PC-3 (cell line): ENCODE measurements at regions not wholly inside any gene's neighbourhood (a gene's known extent, or its start where the extent isn't known, plus 50 kb on each side); places are given as distances from the start of the nearest gene placed in this dataset.

Experiments used
- ATAC-seq: fragments of 200-7000 bp; cut with Tn5 transposase; 2 replicates; pipeline ENCODE4 v1.9.1; 2020; ENCODE audit warnings: mild to moderate bottlenecking, moderate library complexity
- BruUV-seq: library from RNA; stranded (reverse); fragments of 400-500 nt; replicated peaks from 2 replicates; lab custom pipeline; 2021; lab: Mats Ljungman, UMichigan
- CTCF ChIA-PET: fragments of 300-600 bp; sonication (Branson Sonifier 250); formaldehyde crosslinking; loops from one replicate; lab custom pipeline; 2022; ENCODE audit warnings: antibody characterized with exemption; lab: Charles Lee
- POLR2A ChIA-PET: fragments of 300-600 bp; sonication (Branson Sonifier 250); formaldehyde crosslinking; loops from one replicate; lab custom pipeline; 2022; ENCODE audit warnings: antibody characterized with exemption; ENCODE audit not compliant: unreplicated experiment; lab: Charles Lee
- DNase-seq: peaks from one replicate; pipeline ENCODE4 v3.0.0-alpha.2; 2015
- H2AFZ ChIP-seq: fragments of 300-600 bp; sonication (generic); 2 replicates; pipeline ENCODE4 v1.6.0; 2016; ENCODE audit warnings: antibody characterized with exemption, low read length
- H3F3A ChIP-seq: fragments of 300-600 bp; sonication (generic); one replicate; pipeline ENCODE4 v1.6.0; 2017; ENCODE audit warnings: antibody characterized with exemption, low read length, control low read depth, mild to moderate bottlenecking; ENCODE audit not compliant: unreplicated experiment
- H3K27ac ChIP-seq: fragments of 300-600 bp; sonication (generic); 2 replicates; pipeline ENCODE4 v1.5.1; 2016; ENCODE audit warnings: mild to moderate bottlenecking, low read length
- H3K27me3 ChIP-seq: fragments of 300-600 bp; sonication (generic); 2 replicates; pipeline ENCODE4 v1.6.1; 2016; ENCODE audit warnings: low read length, mixed read lengths
- H3K36me3 ChIP-seq: fragments of 300-600 bp; sonication (generic); 2 replicates; pipeline ENCODE4 v1.6.1; 2016; ENCODE audit warnings: low read depth, mixed run types, low read length, mixed read lengths
- H3K4me1 ChIP-seq: fragments of 300-600 bp; sonication (generic); 2 replicates; pipeline ENCODE4 v1.5.1; 2016; ENCODE audit warnings: low read length; ENCODE audit not compliant: insufficient read depth
- H3K4me2 ChIP-seq: fragments of 300-600 bp; sonication (generic); 2 replicates; pipeline ENCODE4 v1.6.0; 2016; ENCODE audit warnings: low read length
- H3K4me3 ChIP-seq: fragments of 300-600 bp; sonication (generic); 2 replicates; pipeline ENCODE4 v1.5.1; 2016; ENCODE audit warnings: mild to moderate bottlenecking, low read length, mixed read lengths
- H3K79me2 ChIP-seq: fragments of 300-600 bp; sonication (generic); 2 replicates; pipeline ENCODE4 v1.6.1; 2017; ENCODE audit warnings: low read length, mixed read lengths
- H3K9ac ChIP-seq: fragments of 300-600 bp; sonication (generic); 2 replicates; pipeline ENCODE4 v1.6.0; 2016; ENCODE audit warnings: mild to moderate bottlenecking, low read length
- H3K9me2 ChIP-seq: fragments of 300-600 bp; sonication (generic); replicated peaks from 2 replicates; pipeline ENCODE4 v1.6.1; 2016; ENCODE audit warnings: mixed run types, low read length, mixed read lengths
- H3K9me3 ChIP-seq: fragments of 300-600 bp; sonication (generic); 2 replicates; pipeline ENCODE4 v1.6.1; 2016; ENCODE audit warnings: low read length, mixed read lengths
- H4K20me1 ChIP-seq: fragments of 300-600 bp; sonication (generic); 2 replicates; pipeline ENCODE4 v1.6.1; 2016; ENCODE audit warnings: low read length, mixed read lengths
- CTCF ChIP-seq: fragments of 300-600 bp; sonication (generic); conservative IDR thresholded peaks from 2 replicates; pipeline ENCODE4 v1.5.1; 2017; ENCODE audit warnings: antibody characterized with exemption, low read depth, mild to moderate bottlenecking, low read length
- EZH2 ChIP-seq: fragments of 300-600 bp; sonication (generic); IDR thresholded peaks from one replicate; pipeline ENCODE4 v1.6.1; 2017; ENCODE audit warnings: antibody characterized with exemption, mild to moderate bottlenecking, low read length; ENCODE audit not compliant: unreplicated experiment
- EZH2phosphoT487 ChIP-seq: fragments of 300-600 bp; sonication (generic); IDR thresholded peaks from 2 replicates; pipeline ENCODE4 v1.6.1; 2018; ENCODE audit warnings: mild to moderate bottlenecking, antibody characterized with exemption, low read length, borderline replicate concordance
- intact Hi-C: fragments of 100-400 bp; cut with micrococcal nuclease; formaldehyde crosslinking; loops from 2 replicates; pipeline ENCODE4 v1.9.0; 2023

- H3K9me2 ChIP-seq, result no peaks in the 10 kb centered on the region
- no peaks in the 10 kb centered on the region for H3K36me3 ChIP-seq
- BruUV-seq, result no TSS peak
- DNase-seq, result no peak
- intact Hi-C loops, result no loop called here
- no peak for TF ChIP-seq EZH2phosphoT487
- TF ChIP-seq CTCF, result no peak
- TF ChIP-seq EZH2, result no peak
- ATAC-seq, result no peak
- H3K27ac ChIP-seq, result no peak overlapping the region
- ChIA-PET POLR2A (no interaction called here), CTCF (no interaction called here)
- H2AFZ ChIP-seq, result no peak overlapping the region
- H4K20me1 ChIP-seq, result no peaks in the 10 kb centered on the region
- no peak overlapping the region for H3K4me2 ChIP-seq
- H3K9me3 ChIP-seq, result no peaks in the 10 kb centered on the region
- no peak overlapping the region for H3K4me3 ChIP-seq
- H3K27me3 ChIP-seq, result peaks cover 9% of the 10 kb centered on the region; the same call in 1 of the 2 replicates
- no peaks in the 10 kb centered on the region for H3K79me2 ChIP-seq
- H3F3A ChIP-seq, result no peaks in the 10 kb centered on the region
- no peaks in the 10 kb centered on the region for H3K4me1 ChIP-seq
- H3K9ac ChIP-seq, result no peak overlapping the region
Measured at GRCh38 chrX:3219667-3220066, 126.8 kb downstream of the MXRA5 start.

- DNase-seq, result no peak
- H3K9me2 ChIP-seq, result no peaks in the 10 kb centered on the region
- no peaks in the 10 kb centered on the region for H4K20me1 ChIP-seq
- no peak for TF ChIP-seq EZH2phosphoT487
- TF ChIP-seq EZH2, result no peak
- TF ChIP-seq CTCF, result no peak
- H3K4me3 ChIP-seq, result no peak overlapping the region
- ChIA-PET POLR2A (no interaction called here), CTCF (no interaction called here)
- no peak overlapping the region for H3K4me2 ChIP-seq
- H3K9ac ChIP-seq, result no peak overlapping the region
- peaks cover 9% of the 10 kb centered on the region; the same call in 1 of the 2 replicates for H3K27me3 ChIP-seq
- intact Hi-C loops, result no loop called here
- ATAC-seq, result no peak
- no peaks in the 10 kb centered on the region for H3K36me3 ChIP-seq
- BruUV-seq, result no TSS peak
- no peaks in the 10 kb centered on the region for H3K9me3 ChIP-seq
- H3K27ac ChIP-seq, result no peak overlapping the region
- no peaks in the 10 kb centered on the region for H3K4me1 ChIP-seq
- no peaks in the 10 kb centered on the region for H3K79me2 ChIP-seq
- H2AFZ ChIP-seq, result no peak overlapping the region
- no peaks in the 10 kb centered on the region for H3F3A ChIP-seq
Measured at GRCh38 chrX:3219231-3219630, 127.2 kb downstream of the MXRA5 start.

GRCh38 chrX:3218442-3218841, 128.0 kb downstream of the MXRA5 start:
- DNase-seq (no peak), ATAC-seq (no peak)
- CTCF ChIA-PET, result no interaction called here
- Histone ChIP-seq H3K27me3 (peaks cover 9% of the 10 kb centered on the region; the same call in 1 of the 2 replicates), H3K79me2 (no peaks in the 10 kb centered on the region), H3K36me3 (no peaks in the 10 kb centered on the region), H3K9ac (no peak overlapping the region), H3K9me2 (no peaks in the 10 kb centered on the region), H3K9me3 (no peaks in the 10 kb centered on the region), H3K27ac (no peak overlapping the region), H3K4me1 (no peaks in the 10 kb centered on the region), H2AFZ (no peak overlapping the region), H3K4me3 (no peak overlapping the region), H3F3A (no peaks in the 10 kb centered on the region), H4K20me1 (no peaks in the 10 kb centered on the region), H3K4me2 (no peak overlapping the region)
- POLR2A ChIA-PET, result no interaction called here
- no TSS peak for BruUV-seq
- intact Hi-C loops, result no loop called here
- no peak for TF ChIP-seq CTCF
- TF ChIP-seq EZH2, result no peak
- TF ChIP-seq EZH2phosphoT487, result no peak
